GM21529 (cell line): ENCODE measurements at regions not wholly inside any gene's neighbourhood (a gene's known extent, or its start where the extent isn't known, plus 50 kb on each side); places are given as distances from the start of the nearest gene placed in this dataset.
"Not testable (repeated sequence)": the region's sequence is repeated elsewhere in the genome, so short reads cannot be mapped to it uniquely, and the experiment has no call there.

Source experiments
- ATAC-seq: cut with Tn5 transposase; IDR thresholded peaks from one replicate; pipeline ENCODE4 v1.9.1; 2021; ENCODE audit not compliant: unreplicated experiment

- no peak for ATAC-seq
Measured at GRCh38 chr2:41031282-41031681, 579.4 kb upstream of the SLC8A1 start.

DNA sequence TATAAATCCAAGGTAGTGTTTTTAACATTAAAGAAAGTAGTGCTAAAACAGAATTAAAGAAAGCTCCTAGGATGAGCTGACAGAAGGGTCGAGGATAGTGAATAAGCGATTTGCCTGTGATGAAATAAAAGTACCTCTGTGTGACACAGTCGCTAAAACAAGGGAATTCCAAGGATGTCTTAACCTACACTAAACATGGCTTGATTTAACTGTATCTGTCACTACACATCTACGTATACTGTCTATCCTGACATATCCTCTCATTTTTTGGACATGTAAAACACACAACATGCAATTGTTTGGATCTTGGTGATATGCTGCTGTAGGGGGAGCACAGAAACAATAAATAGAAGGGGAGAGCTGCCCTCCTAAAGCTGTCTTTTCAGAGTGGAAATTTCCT is 580.8 kb upstream of the SLC8A1 start:
- ATAC-seq, result no peak

GRCh38 chr2:41033127-41033526 is 581.2 kb upstream of the SLC8A1 start:
- ATAC-seq, result no peak

DNA sequence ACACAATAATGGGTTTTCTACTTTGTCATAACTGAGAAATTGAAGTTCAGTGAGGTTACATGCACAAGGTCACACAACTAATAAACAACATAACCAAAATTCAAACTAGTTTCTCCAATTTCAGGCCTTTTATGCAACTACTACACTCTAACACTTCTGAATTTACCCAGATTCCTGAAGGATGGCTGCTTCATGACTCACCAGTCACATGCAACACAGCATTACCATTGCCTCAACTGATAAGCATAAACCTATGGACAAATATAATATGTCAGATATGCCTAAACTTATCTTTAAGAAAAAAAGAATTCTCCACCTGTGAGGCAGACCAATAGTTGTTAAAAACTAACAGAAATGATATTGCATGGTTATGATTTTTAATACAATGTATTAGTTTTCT is 586.5 kb upstream of the SLC8A1 start:
- ATAC-seq, result no peak

GRCh38 chr2:41039750-41040149 is 587.9 kb upstream of the SLC8A1 start:
- not testable (repeated sequence) for ATAC-seq

GRCh38 chr2:41040782-41041520 is 589.1 kb upstream of the SLC8A1 start:
- ATAC-seq, result no peak

GRCh38 chr2:41042343-41042742 is 590.5 kb upstream of the SLC8A1 start:
- ATAC-seq, result no peak

DNA sequence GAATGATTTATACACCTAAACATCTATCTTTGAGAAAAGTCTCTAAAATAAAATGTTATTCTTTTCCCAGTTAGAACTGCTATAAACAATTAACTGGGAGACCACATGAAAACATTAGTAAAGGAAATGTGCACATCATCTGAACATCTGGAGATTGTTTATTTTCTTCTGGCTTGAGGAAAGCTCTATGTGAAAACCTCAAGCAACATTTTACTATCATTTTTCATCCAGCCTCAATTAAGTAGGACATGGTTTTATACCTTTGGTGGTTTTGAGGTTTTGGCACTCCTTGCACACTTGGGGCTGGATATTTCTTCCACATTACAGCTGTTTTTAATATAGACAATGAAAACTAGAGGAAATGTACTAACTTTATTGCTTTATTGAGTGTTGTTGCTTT is 609.5 kb upstream of the SLC8A1 start:
- no peak for ATAC-seq

- no peak for ATAC-seq
Measured at GRCh38 chr2:41062336-41062735, 610.4 kb upstream of the SLC8A1 start.

- no peak for ATAC-seq
Measured at GRCh38 chr2:41066168-41066567, 614.3 kb upstream of the SLC8A1 start.

GRCh38 chr2:41068740-41069139 is 616.9 kb upstream of the SLC8A1 start:
- no peak for ATAC-seq

GRCh38 chr2:41078341-41078740 is 626.5 kb upstream of the SLC8A1 start:
- no peak for ATAC-seq

GRCh38 chr2:41079011-41079410 is 627.1 kb upstream of the SLC8A1 start:
- ATAC-seq, result no peak

DNA sequence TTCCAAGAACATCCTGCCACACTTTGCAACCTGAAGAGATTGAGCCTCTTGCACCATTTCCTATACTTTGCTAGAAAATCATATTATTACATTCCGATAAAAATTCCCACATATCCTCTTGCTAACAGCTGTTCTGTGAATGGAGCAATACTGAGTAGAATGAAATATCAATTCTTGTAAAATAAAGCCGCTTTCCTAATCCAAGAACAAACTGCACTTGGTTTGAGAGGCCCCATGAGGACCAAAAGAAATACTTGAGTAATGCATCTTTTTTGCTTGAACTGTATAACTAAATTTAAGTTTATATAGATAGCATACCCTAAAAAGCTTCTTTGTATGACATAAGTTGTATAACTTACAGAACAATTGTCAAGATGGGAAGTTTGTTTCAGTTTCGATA is 632.4 kb upstream of the SLC8A1 start:
- no peak for ATAC-seq

DNA sequence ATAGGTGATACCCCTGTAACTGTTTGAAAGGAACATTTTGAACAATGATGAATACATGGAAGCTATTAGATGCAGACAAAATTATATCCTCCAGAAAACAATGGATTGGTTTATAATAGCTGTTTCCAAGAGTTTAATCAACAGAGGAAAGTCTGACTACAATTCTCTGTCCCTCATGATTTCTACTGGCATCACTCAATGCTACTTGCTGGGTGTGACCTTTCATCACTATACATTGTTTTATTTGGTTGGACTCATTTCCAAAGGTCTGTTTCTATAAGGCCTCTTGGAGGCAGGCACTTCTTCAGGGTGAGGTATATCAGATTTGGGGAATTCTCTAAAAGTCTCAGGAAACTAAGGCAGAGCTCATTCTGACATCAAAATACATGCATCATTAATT is 636.1 kb upstream of the SLC8A1 start:
- ATAC-seq, result no peak

DNA sequence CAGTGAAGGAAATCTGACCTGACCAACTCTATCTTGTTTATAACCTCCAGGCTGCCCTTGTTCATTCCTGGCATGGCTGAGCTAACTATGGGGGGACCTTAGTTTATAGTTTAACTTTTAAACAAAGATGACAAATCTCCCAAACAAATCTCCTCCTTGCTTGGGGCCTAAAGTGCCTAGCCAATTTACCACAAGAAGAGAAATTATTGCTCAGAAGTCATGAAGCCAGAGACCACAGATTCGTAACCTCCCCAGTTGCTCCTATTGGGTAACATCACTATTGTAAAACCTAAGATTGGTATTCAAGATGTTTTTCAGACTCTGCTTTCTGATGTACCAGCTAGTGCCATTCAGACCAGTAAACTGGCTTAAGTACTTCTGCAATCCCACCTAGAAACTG is 649.4 kb upstream of the SLC8A1 start:
- no peak for ATAC-seq

DNA sequence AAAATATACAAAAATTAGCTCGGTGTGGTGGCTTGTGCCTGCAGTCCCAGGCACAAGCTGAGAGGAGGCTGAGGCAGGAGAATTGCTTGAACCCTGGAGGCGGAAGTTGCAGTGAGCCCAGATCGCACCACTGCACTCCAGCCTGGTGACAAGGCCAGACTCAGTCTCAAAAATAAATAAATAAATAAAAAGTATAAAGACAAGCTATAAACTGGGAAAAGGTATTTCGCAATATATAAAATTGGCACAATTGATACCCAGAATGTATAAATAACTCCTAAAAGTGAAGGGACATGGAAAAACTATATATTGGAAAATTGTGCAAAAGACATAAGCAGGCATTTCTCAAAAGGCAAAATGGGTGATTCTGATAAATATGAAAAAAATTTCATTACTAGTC is 657.9 kb upstream of the SLC8A1 start:
- no peak for ATAC-seq

DNA sequence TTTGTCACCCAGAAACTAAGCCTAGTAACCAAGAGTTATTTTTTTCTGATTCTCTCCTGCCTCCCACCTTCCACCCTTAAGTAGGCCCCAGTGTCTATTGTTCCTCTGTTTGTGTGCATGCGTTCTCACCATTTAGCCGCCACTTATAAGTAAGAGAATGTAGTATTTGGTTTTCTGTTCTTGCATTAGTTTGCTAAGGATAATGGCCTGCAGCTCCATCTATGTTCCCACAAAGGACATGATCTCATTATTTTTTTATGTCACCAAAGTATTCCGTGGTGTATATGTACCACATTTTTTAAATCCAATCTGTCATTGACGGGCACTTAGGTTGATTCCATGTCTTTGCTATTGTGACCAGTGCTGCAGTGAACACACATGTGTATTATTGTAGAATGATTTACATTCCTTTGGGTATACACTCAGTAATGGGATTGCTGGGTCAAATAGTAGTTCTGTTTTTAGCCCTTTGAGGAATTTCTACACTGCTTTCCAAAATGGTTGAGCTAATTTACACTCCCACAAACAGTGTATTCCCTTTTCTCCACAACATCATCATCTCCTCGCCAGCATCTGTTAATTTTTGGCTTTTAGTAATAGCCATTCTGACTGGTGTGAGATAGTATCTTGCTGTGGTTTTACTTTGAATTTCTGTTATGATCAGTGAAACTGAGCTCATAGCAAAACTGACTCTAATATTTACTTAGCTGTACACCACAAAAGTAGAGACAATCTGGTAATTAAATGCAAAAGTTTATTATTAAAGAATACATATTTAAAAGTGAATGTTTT is 660.1 kb upstream of the SLC8A1 start:
- no peak for ATAC-seq

DNA sequence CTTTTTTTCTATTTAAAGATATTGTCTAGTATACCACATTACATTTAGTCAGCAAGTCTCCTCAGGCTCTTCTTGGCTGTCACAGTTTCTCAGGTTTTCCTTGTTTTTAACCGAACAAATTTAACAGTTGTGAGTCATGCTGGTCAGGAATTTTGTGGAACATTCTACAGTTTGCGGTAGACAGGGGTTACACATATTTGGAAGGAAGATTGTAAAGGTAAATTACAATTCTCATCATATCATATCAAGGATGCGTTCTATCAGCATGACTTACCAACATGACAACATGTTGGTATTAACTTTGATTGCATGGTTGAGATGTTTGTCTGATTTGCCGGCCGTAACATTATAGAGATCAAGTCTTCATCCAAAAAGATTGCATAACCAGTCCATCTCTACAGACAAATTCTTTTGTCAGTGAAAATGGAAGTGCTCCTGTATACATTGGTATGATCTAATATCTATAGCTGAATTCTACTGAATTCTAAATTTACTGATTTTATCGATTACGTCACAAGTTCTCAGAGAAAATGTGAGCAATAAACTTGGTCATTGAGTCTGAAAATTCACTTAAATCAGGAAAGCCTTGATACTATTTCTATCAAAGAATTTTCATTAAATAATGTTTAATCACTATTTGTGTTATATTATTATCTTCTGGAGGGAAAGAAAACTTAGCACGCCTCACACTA is 664.4 kb upstream of the SLC8A1 start:
- ATAC-seq, result no peak

DNA sequence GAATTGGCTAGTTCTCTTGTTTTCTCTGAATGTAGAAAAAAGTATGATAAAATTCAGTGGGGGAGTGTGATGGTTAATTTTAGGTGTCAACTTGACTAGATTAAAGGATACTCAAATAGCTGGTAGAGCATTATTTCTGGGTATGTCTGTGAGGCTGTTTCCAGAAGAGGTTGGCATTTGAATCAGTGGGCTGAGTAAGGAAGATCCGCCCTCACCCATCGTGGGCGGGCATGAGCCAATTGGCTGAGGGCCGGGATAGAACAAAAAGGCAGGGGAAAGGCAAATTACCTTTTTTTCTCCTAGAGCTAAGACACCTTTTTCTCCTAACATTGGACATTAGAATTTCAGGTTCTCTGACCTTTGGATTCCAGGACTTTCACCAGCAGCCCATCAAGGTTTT is 667.6 kb upstream of the SLC8A1 start:
- ATAC-seq, result no peak

DNA sequence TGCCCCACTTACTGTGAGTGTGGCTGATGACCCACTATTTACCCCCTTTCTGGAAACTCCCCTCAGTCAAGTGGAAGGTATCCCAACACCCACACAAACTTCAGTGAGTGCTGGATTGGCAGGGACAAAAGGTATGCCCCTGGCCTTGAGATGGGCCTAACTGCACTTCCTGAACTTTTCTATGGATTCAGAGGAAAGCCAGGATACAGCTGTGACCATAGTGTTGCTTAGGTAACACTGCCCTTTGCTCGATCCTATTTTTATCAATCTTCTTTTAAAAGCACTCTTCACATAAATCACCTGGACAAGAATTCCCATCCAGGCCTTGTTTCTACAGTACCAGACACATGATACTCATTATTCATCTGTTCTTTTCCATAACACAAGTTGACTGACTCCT is 671.5 kb upstream of the SLC8A1 start:
- ATAC-seq, result no peak

DNA sequence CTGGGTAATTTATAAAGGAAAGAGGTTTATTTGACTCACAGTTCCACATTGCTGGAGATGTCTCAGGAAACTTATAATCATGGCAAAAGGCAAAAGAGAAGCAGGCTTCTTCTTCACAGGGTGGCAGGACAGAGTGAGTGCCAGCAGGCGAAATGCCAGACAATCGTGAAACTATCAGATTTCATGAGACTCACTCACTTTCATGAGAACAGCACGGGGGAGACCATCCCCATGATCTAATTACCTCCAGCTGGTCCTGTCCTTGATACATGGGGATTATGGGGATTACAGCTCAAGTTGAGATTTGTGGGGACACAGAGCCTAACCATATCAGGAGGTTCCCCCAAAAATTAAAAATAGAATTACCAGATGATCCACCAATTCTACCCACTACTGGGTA is 675.5 kb upstream of the SLC8A1 start:
- no peak for ATAC-seq
